AG04449 (cell line): ENCODE measurements at regions not wholly inside any gene's neighbourhood (a gene's known extent, or its start where the extent isn't known, plus 50 kb on each side); places are given as distances from the start of the nearest gene placed in this dataset.

Source experiments
- CTCF ChIA-PET: fragments of 350-600 bp; formaldehyde crosslinking; extraction: SDS; loops from one replicate; lab custom pipeline; 2021; ENCODE audit warnings: antibody characterized with exemption; lab: Yijun Ruan, JAX
- POLR2A ChIA-PET: fragments of 400-600, 350-600 bp; formaldehyde crosslinking; extraction: SDS; loops from one replicate; lab custom pipeline; 2020; ENCODE audit warnings: antibody characterized with exemption, inconsistent platforms; lab: Yijun Ruan, JAX
- DNase-seq: peaks from one replicate; pipeline ENCODE4 v3.0.0-alpha.2; 2010; ENCODE audit warnings: low read depth, low spot score
- H3K4me3 ChIP-seq: 2 replicates; pipeline ENCODE4 v1.5.1; 2011; ENCODE audit warnings: low read depth, mild to moderate bottlenecking, control low read depth, low read length
- TF ChIP-seq, protein P1 (sequence below): IDR thresholded peaks from one replicate; pipeline ENCODE4 v1.5.1; 2011; ENCODE audit warnings: mild to moderate bottlenecking, moderate library complexity, low read length, control low read depth, inconsistent platforms; ENCODE audit not compliant: insufficient read depth; ENCODE audit errors: missing control alignments

DNA sequence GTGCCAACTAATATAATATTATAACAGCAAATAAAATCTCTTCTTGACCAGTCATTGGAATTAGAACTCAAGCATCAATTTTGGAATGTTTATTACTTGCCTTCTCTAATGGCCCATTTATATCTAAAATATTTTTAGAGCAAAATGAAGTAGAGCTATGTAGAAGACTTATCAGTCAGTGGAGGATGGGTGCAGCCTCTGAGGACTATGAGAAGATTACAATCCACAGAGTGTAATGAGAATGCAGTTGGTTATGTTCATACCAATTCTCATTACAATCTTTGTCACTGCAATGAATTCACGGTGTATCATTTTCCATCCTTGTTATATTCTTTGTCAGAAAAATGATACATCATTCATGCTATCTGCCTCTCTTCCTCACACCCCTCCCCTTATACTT, 878.1 kb downstream of the CENPC start:
- TF ChIP-seq, protein P1, sequence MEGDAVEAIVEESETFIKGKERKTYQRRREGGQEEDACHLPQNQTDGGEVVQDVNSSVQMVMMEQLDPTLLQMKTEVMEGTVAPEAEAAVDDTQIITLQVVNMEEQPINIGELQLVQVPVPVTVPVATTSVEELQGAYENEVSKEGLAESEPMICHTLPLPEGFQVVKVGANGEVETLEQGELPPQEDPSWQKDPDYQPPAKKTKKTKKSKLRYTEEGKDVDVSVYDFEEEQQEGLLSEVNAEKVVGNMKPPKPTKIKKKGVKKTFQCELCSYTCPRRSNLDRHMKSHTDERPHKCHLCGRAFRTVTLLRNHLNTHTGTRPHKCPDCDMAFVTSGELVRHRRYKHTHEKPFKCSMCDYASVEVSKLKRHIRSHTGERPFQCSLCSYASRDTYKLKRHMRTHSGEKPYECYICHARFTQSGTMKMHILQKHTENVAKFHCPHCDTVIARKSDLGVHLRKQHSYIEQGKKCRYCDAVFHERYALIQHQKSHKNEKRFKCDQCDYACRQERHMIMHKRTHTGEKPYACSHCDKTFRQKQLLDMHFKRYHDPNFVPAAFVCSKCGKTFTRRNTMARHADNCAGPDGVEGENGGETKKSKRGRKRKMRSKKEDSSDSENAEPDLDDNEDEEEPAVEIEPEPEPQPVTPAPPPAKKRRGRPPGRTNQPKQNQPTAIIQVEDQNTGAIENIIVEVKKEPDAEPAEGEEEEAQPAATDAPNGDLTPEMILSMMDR: no peak
- DNase-seq: no peak
- H3K4me3 ChIP-seq: no peak overlapping the region
- CTCF ChIA-PET: no interaction called here
- POLR2A ChIA-PET: no interaction called here

DNA sequence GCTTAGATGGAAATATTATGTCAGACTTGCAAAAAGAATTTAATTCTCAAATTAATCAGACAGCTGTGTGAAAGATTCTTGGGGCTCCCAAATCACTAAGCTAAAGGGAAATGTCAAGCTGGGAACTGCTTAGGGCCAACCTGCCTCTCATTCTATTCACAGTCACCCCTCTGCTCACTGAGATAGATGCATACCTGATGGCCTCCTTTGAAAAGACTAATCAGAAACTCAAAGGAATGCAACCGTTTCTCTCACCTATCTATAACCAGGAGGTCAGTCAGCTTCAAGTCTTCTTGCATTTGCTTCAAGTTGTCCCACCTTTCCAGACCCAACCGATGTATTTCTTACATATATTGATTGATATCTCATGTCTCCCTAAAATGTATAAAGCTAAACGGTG, 882.7 kb downstream of the CENPC start:
- ChIA-PET POLR2A (no interaction called here), CTCF (no interaction called here)
- no peak for DNase-seq
- no peak overlapping the region for H3K4me3 ChIP-seq
- TF ChIP-seq, protein P1: no peak

DNA sequence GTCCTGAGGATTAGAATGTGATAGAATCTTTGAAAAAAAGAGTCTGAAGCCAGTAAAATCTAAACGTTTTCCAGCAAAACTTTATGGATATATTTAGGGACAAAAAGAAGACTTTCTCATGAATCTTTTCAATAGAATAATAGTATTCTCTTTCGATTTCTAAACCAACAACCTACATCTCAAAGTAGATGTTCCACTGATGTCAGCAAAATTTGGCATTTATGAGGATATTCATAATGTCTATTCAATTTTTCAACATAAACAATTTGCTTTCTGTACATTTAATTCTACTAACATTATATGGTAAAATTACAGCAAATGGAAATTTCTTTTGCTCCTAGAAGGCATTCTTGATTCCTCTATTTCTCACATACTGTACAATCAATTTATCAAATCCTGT, 886.5 kb downstream of the CENPC start:
- no peak overlapping the region for H3K4me3 ChIP-seq
- ChIA-PET CTCF (no interaction called here), POLR2A (no interaction called here)
- TF ChIP-seq, protein P1: no peak
- DNase-seq: no peak

DNA sequence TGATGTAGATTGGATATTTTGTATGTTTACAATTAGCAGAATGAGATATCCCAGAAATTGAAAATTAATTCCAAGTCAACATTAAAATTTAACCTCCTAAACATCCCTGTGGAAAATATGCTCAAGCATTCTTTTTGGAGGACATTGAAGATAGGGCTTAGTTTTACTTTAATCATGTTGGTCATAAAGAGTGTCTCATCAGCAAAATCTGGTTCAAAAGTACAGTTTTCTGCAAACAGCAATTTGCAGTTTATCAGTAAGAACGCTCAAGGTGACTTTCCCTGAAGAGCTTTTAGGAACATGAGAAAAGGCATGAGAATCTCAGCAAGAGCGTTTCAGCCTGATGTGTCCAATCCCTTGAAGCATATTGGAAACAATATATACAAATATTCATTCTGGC, 889.8 kb downstream of the CENPC start:
- CTCF ChIA-PET: no interaction called here
- TF ChIP-seq, protein P1: no peak
- no peak for DNase-seq
- no peak overlapping the region for H3K4me3 ChIP-seq
- POLR2A ChIA-PET: no interaction called here

DNA sequence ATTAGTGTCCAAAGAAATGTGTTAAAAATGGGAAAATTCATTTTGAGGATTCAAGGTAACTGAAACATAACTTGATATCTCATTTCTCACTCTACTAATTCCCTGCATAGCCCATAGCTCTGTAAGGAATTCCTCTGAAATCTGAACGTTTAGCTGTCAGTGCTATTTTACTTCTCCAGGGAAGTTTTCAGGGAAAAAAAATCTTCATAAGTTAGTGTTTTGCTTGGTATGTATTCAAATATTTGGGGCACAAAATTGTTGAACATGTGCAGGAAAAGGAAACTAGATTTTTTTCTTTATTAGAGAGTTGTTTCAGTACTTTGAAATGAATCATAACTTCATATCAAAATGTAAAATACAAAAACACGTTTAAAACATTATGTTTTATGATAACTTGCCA, 891.4 kb downstream of the CENPC start:
- ChIA-PET CTCF (no interaction called here), POLR2A (no interaction called here)
- TF ChIP-seq, protein P1: no peak
- no peak for DNase-seq
- no peak overlapping the region for H3K4me3 ChIP-seq

DNA sequence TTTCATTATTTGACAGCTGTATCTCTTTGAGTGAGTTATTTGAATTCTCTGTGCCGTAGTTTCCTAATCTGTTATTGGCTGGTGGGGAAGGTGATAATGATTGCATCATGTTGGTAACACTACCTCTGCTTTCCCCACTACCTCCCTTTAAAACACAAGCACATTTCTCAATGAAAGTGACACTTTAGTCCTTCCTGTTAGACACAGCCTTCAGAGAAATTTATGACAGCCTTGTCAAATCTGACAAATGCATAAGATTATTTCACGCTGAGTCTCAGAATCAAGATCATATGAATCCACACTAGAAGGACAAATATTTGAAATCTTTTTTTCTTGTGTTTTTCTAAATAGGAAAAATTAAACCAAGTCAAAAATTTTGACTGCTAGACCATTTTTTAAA, 896.1 kb downstream of the CENPC start:
- POLR2A ChIA-PET: no interaction called here
- CTCF ChIA-PET: no interaction called here

More for the DNA sequence above, 896.1 kb downstream of the CENPC start:
- TF ChIP-seq, protein P1: no peak
- DNase-seq: no peak
- H3K4me3 ChIP-seq: no peak overlapping the region
